SK-N-SH (cell line): ENCODE measurements at regions not wholly inside any gene's neighbourhood (a gene's known extent, or its start where the extent isn't known, plus 50 kb on each side); places are given as distances from the start of the nearest gene placed in this dataset.

ENCODE experiments used
- CTCF ChIA-PET: fragments of 300-600, 350-600 bp; formaldehyde crosslinking; extraction: SDS; loops from one replicate; lab custom pipeline; 2021; lab: Yijun Ruan, JAX
- POLR2A ChIA-PET: fragments of 350-600 bp; sonication (Branson Sonifier 250); formaldehyde crosslinking; extraction: SDS; loops from one replicate; lab custom pipeline; 2020; ENCODE audit warnings: antibody characterized with exemption, inconsistent platforms; lab: Yijun Ruan, JAX
- DNase-seq: peaks from one replicate; pipeline ENCODE4 v3.0.0; 2012
- H2AFZ ChIP-seq: fragments of 200-600 bp; sonication (generic); 2 replicates; pipeline ENCODE4 v1.8.1; 2016; ENCODE audit warnings: antibody characterized with exemption, mild to moderate bottlenecking, low read depth
- H3F3A ChIP-seq: fragments of 200-600 bp; sonication (generic); replicated peaks from 2 replicates; pipeline ENCODE3; 2016; ENCODE audit warnings: antibody characterized with exemption, mild to moderate bottlenecking; ENCODE audit not compliant: insufficient read depth
- H3K27ac ChIP-seq, 2 experiments: fragments of 200-500 bp in 1 of 2; fragments of 200-600 bp in 1 of 2; sonication (Bioruptor generic) in 1 of 2; sonication (generic), shearing (Covaris generic) in 1 of 2; 2 replicates each; pipeline versions ENCODE4 v1.5.1 to v1.6.1; 2014 to 2016; ENCODE audit warnings: low read depth in 2 of 2, inconsistent platforms in 1 of 2, low read length in 1 of 2, mild to moderate bottlenecking in 1 of 2, mixed read lengths in 1 of 2
- H3K27me3 ChIP-seq: fragments of 200-600 bp; sonication (generic), shearing (Covaris generic); 2 replicates; pipeline ENCODE4 v1.6.1; 2016; ENCODE audit warnings: mixed run types; ENCODE audit not compliant: insufficient read depth
- H3K36me3 ChIP-seq, 2 experiments: fragments of 200-500 bp in 1 of 2; fragments of 200-600 bp in 1 of 2; sonication (Bioruptor generic) in 1 of 2; sonication (generic) in 1 of 2; replicated peaks in 1 of 2; 2 replicates each; pipeline versions ENCODE3 to v1.5.1; 2014 to 2016; ENCODE audit warnings: low read length in 1 of 2, mild to moderate bottlenecking in 1 of 2; ENCODE audit not compliant: insufficient read depth in 2 of 2, control insufficient read depth in 1 of 2
- H3K4me1 ChIP-seq, 2 experiments: fragments of 200-500 bp in 1 of 2; fragments of 200-600 bp in 1 of 2; sonication (Bioruptor generic) in 1 of 2; sonication (generic), shearing (Covaris generic) in 1 of 2; 2 replicates each; pipeline versions ENCODE4 v1.5.1 to v1.6.1; 2014 to 2016; ENCODE audit warnings: low read depth in 1 of 2, low read length in 1 of 2, mixed run types in 1 of 2; ENCODE audit not compliant: insufficient read depth in 2 of 2, control insufficient read depth in 1 of 2
- H3K4me2 ChIP-seq: fragments of 200-600 bp; sonication (generic), shearing (Covaris generic); 2 replicates; pipeline ENCODE4 v1.6.1; 2017; ENCODE audit warnings: mixed run types
- H3K4me3 ChIP-seq, 2 experiments: fragments of 200-500 bp in 1 of 2; fragments of 200-600 bp in 1 of 2; sonication (Bioruptor generic) in 1 of 2; sonication (generic), shearing (Covaris generic) in 1 of 2; 2 replicates each; pipeline versions ENCODE4 v1.5.1 to v1.8.1; 2014 to 2016; ENCODE audit warnings: low read depth in 2 of 2, inconsistent platforms in 1 of 2, low read length in 1 of 2, mild to moderate bottlenecking in 1 of 2, mixed read lengths in 1 of 2, moderate library complexity in 1 of 2
- H3K79me2 ChIP-seq: fragments of 200-600 bp; sonication (generic); 2 replicates; pipeline ENCODE4 v1.8.1; 2017; ENCODE audit warnings: mild to moderate bottlenecking; ENCODE audit not compliant: insufficient read depth
- H3K9ac ChIP-seq: fragments of 200-600 bp; sonication (generic); 2 replicates; pipeline ENCODE4 v1.6.1; 2017; ENCODE audit warnings: mixed run types
- H3K9me2 ChIP-seq: fragments of 200-600 bp; sonication (generic); 2 replicates; pipeline ENCODE4 v1.6.1; 2017; ENCODE audit warnings: mixed run types
- H3K9me3 ChIP-seq: fragments of 200-600 bp; sonication (generic); 2 replicates; pipeline ENCODE4 v1.6.1; 2017; ENCODE audit warnings: mixed run types, mild to moderate bottlenecking, moderate library complexity
- H4K20me1 ChIP-seq: fragments of 200-600 bp; sonication (generic); 2 replicates; pipeline ENCODE4 v1.6.1; 2017; ENCODE audit warnings: mild to moderate bottlenecking, mixed run types; ENCODE audit not compliant: insufficient read depth
- EZH2phosphoT487 ChIP-seq: fragments of 200-600 bp; sonication (generic); IDR thresholded peaks from 2 replicates; pipeline ENCODE4 v1.6.1; 2017; ENCODE audit warnings: low read depth, mixed run types, mild to moderate bottlenecking, antibody characterized with exemption, moderate library complexity, borderline replicate concordance
- FOSL2 ChIP-seq: IDR thresholded peaks from 2 replicates; pipeline ENCODE4 v1.4.0; 2012; ENCODE audit warnings: low read depth, mild to moderate bottlenecking, moderate library complexity, borderline replicate concordance
- FOXM1 ChIP-seq: IDR thresholded peaks from 2 replicates; pipeline ENCODE4 v1.4.0; 2012; ENCODE audit warnings: low read depth, mild to moderate bottlenecking
- GATA2 ChIP-seq: sonication (generic); formaldehyde crosslinking; IDR thresholded peaks from 2 replicates; pipeline ENCODE4 v1.5.0; 2020; ENCODE audit warnings: mild to moderate bottlenecking, missing genetic modification reagents
- MXI1 ChIP-seq: IDR thresholded peaks from 2 replicates; pipeline ENCODE4 v1.6.1; 2012; ENCODE audit warnings: mild to moderate bottlenecking, low read depth, low read length, improper control_type of control experiment
- RFX5 ChIP-seq: IDR thresholded peaks from 2 replicates; pipeline ENCODE4 v1.6.1; 2012; ENCODE audit warnings: mild to moderate bottlenecking, improper control_type of control experiment, low read length
- RXRA ChIP-seq: IDR thresholded peaks from 2 replicates; pipeline ENCODE4 v1.4.0; 2012; ENCODE audit warnings: low read depth, mild to moderate bottlenecking, borderline replicate concordance
- SIN3A ChIP-seq: IDR thresholded peaks from 2 replicates; pipeline ENCODE4 v1.6.1; 2012; ENCODE audit warnings: low read depth, mild to moderate bottlenecking, low read length, moderate library complexity, borderline replicate concordance
- TAF1 ChIP-seq: IDR thresholded peaks from 2 replicates; pipeline ENCODE4 v1.6.1; 2012; ENCODE audit warnings: low read depth, mild to moderate bottlenecking, low read length, moderate library complexity, borderline replicate concordance
- TCF12 ChIP-seq: IDR thresholded peaks from 2 replicates; pipeline ENCODE4 v1.4.0; 2012
- TEAD4 ChIP-seq: IDR thresholded peaks from 2 replicates; pipeline ENCODE4 v1.4.0; 2012; ENCODE audit warnings: mild to moderate bottlenecking, borderline replicate concordance; ENCODE audit not compliant: insufficient read depth
- YY1 ChIP-seq: IDR thresholded peaks from 2 replicates; pipeline ENCODE4 v1.4.0; 2012; ENCODE audit warnings: low read depth, mild to moderate bottlenecking
- WGBS: methylation state at CpG from one replicate; pipeline ENCODE4 v1.1.6; 2017; ENCODE audit warnings: low lambda C conversion rate; 5-methylcytosine and 5-hydroxymethylcytosine counted together
- TF ChIP-seq, protein P1 (sequence below): IDR thresholded peaks from 2 replicates; pipeline ENCODE4 v1.6.1; 2012; ENCODE audit warnings: mild to moderate bottlenecking, low read depth, low read length, moderate library complexity
- TF ChIP-seq, protein P2 (sequence below): IDR thresholded peaks from 2 replicates; pipeline ENCODE4 v1.4.0; 2012; ENCODE audit warnings: low read depth, borderline replicate concordance
- TF ChIP-seq, protein P3 (sequence below): fragments of 150-350 bp; IDR thresholded peaks from 2 replicates; pipeline ENCODE4 v1.6.1; 2016; ENCODE audit warnings: mild to moderate bottlenecking, low read depth, low read length

DNA sequence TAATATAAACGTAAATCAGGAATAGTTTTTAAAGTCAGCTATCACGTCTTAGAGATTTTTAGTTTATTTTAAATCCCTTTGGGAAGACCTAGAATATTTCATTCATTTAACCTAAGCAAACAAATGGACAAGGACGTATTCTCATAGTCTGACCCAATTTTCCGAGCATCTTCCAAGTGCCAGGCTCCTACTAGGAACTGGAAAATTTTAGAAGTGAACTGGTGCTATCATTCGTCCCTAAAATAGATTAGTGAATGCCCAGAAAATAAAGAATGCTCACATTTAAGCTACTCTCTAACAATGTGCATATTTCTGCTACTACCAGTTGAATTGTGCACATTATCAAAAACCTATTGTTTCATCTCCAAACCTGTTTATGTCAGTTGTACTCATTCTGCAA is 120.1 kb downstream of the ZFAND4 start (continued):
- TF ChIP-seq, protein P1, sequence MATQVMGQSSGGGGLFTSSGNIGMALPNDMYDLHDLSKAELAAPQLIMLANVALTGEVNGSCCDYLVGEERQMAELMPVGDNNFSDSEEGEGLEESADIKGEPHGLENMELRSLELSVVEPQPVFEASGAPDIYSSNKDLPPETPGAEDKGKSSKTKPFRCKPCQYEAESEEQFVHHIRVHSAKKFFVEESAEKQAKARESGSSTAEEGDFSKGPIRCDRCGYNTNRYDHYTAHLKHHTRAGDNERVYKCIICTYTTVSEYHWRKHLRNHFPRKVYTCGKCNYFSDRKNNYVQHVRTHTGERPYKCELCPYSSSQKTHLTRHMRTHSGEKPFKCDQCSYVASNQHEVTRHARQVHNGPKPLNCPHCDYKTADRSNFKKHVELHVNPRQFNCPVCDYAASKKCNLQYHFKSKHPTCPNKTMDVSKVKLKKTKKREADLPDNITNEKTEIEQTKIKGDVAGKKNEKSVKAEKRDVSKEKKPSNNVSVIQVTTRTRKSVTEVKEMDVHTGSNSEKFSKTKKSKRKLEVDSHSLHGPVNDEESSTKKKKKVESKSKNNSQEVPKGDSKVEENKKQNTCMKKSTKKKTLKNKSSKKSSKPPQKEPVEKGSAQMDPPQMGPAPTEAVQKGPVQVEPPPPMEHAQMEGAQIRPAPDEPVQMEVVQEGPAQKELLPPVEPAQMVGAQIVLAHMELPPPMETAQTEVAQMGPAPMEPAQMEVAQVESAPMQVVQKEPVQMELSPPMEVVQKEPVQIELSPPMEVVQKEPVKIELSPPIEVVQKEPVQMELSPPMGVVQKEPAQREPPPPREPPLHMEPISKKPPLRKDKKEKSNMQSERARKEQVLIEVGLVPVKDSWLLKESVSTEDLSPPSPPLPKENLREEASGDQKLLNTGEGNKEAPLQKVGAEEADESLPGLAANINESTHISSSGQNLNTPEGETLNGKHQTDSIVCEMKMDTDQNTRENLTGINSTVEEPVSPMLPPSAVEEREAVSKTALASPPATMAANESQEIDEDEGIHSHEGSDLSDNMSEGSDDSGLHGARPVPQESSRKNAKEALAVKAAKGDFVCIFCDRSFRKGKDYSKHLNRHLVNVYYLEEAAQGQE: no peak

DNA sequence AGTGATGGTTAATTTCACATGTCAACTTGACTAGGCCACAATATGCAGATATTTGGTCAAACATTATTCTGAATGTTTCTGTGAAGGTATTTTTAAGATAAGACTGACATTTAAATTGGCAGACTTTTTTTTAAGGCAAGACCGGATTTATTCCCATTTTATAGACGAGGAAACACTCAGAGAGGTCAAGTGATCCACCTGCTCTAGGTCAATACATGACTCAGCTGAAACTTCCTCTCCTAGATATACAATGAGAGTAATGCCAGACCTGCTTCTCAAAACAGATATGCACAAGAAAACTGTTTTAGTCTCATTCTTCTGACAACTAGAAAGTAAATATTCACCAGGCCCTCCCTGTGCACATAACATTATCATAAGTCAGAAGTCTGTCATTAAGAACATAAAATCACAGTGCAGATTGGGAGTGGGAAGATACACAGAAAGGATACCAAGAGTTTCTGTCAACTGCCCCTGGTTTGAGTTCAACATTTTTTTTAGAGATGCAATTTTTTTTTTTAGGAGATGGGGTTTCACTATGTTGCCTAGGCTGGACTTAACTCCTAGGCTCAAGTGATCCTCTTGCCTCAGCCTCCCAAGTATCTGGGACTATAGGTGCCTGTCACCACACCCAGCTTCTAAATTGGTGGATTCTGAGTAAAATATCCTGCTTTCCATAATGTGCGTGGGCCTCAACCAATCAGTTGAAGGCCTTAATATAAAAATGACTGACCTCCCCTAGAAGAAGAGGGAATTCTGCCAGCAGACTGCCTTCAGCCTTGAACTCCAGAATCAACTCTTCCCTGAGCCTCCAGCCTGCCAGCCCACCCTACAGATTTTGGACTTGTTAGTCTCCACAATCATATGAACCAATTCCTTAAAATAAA is 121.4 kb downstream of the ZFAND4 start:
- ChIA-PET CTCF (no interaction called here), POLR2A (no interaction called here)
- H3K4me3 ChIP-seq: no peak overlapping the region
- H2AFZ ChIP-seq: no peak overlapping the region
- no peaks in the 10 kb centered on the region for H3K79me2 ChIP-seq
- DNase-seq: no peak
- no peaks in the 10 kb centered on the region for H3K27me3 ChIP-seq
- no peak overlapping the region for H3K4me2 ChIP-seq
- 87% methylated on average over 3 of the region's 3 CpGs for WGBS
- H3K36me3 ChIP-seq: no peaks in the 10 kb centered on the region
- H3K9me2 ChIP-seq: no peaks in the 10 kb centered on the region
- no peak for TF ChIP-seq TEAD4
- TF ChIP-seq EZH2phosphoT487: no peak
- no peak for TF ChIP-seq RFX5
- no peak for TF ChIP-seq YY1
- TF ChIP-seq RXRA: no peak
- no peak for TF ChIP-seq TAF1
- TF ChIP-seq, protein P2, sequence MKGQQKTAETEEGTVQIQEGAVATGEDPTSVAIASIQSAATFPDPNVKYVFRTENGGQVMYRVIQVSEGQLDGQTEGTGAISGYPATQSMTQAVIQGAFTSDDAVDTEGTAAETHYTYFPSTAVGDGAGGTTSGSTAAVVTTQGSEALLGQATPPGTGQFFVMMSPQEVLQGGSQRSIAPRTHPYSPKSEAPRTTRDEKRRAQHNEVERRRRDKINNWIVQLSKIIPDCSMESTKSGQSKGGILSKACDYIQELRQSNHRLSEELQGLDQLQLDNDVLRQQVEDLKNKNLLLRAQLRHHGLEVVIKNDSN: no peak
- TF ChIP-seq SIN3A: no peak
- TF ChIP-seq FOSL2: no peak
- TF ChIP-seq, protein P3, sequence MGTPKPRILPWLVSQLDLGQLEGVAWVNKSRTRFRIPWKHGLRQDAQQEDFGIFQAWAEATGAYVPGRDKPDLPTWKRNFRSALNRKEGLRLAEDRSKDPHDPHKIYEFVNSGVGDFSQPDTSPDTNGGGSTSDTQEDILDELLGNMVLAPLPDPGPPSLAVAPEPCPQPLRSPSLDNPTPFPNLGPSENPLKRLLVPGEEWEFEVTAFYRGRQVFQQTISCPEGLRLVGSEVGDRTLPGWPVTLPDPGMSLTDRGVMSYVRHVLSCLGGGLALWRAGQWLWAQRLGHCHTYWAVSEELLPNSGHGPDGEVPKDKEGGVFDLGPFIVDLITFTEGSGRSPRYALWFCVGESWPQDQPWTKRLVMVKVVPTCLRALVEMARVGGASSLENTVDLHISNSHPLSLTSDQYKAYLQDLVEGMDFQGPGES: no peak
- no peak for TF ChIP-seq GATA2 (CRISPR knock-in tag)
- no peak for TF ChIP-seq TCF12
- no peak for TF ChIP-seq MXI1
- no peak for TF ChIP-seq FOXM1
- no peaks in the 10 kb centered on the region for H4K20me1 ChIP-seq
- no peaks in the 10 kb centered on the region for H3F3A ChIP-seq
- no peak overlapping the region for H3K9ac ChIP-seq
- no peaks in the 10 kb centered on the region for H3K9me3 ChIP-seq
- no peaks in the 10 kb centered on the region for H3K4me1 ChIP-seq
- H3K27ac ChIP-seq: no peak overlapping the region
